ENCODE measurements at regions not wholly inside any gene's neighbourhood (a gene's known extent, or its start where the extent isn't known, plus 50 kb on each side); places are given as distances from the start of the nearest gene placed in this dataset.

- DNase-seq, result no peak
These were observed 72.5 kb upstream of the KCNMA1 start for GRCh38 chr10:77710081-77710551.

GRCh38 chr10:77707570-77707969 is 70.0 kb upstream of the KCNMA1 start:
- no peak for DNase-seq

GRCh38 chr10:77702166-77702565 is 64.6 kb upstream of the KCNMA1 start:
- DNase-seq, result no peak

- no peak for DNase-seq
These were observed 62.5 kb upstream of the KCNMA1 start for GRCh38 chr10:77700086-77700485.

- DNase-seq, result no peak
These were observed 61.6 kb upstream of the KCNMA1 start for GRCh38 chr10:77699080-77699645.

GRCh38 chr10:77698267-77698931 is 60.8 kb upstream of the KCNMA1 start:
- no peak for DNase-seq

GRCh38 chr10:77696584-77696983 is 59.0 kb upstream of the KCNMA1 start:
- no peak for DNase-seq

- DNase-seq, result no peak
These were observed 57.6 kb upstream of the KCNMA1 start for GRCh38 chr10:77695186-77695585.

GRCh38 chr10:77692782-77693181 is 55.2 kb upstream of the KCNMA1 start:
- no peak for DNase-seq

- DNase-seq, result no peak
These were observed 51.7 kb upstream of the KCNMA1 start for GRCh38 chr10:77689339-77689738.

GRCh38 chr10:77687621-77688020 is 50.0 kb upstream of the KCNMA1 start:
- DNase-seq, result no peak

All from NCI-H2171 treated with DMSO at 0.1 percent for 48 hours (cell line).